ENCODE measurements at regions not wholly inside any gene's neighbourhood (a gene's known extent, or its start where the extent isn't known, plus 50 kb on each side); places are given as distances from the start of the nearest gene placed in this dataset.

- in situ Hi-C loops (cut with HindIII; ENCODE audit: low pct_unique_long_range_greater_than_20kb, low sequenced_read_pairs) = no loop called here
- DNase-seq (ENCODE audit: low read depth in 1 of 2, low spot score in 1 of 2) = no peak
- no peak for TF ChIP-seq JUND (IDR thresholded peaks at IDR 0.05; ENCODE audit: low read depth)
Measured at GRCh38 chr7:123237-123636, 69.1 kb upstream of the FAM20C start.

- peak in 1 of 2 experiments; percentile 41 for DNase-seq (ENCODE audit: low read depth in 1 of 2, low spot score in 1 of 2)
Measured at GRCh38 chr7:124130-124949, 68.0 kb upstream of the FAM20C start.

GRCh38 chr7:125061-125475, 67.3 kb upstream of the FAM20C start:
- no peak for TF ChIP-seq JUND (IDR thresholded peaks at IDR 0.05; ENCODE audit: low read depth)
- in situ Hi-C loops (cut with HindIII; ENCODE audit: low pct_unique_long_range_greater_than_20kb, low sequenced_read_pairs) = no loop called here
- no peak for DNase-seq (ENCODE audit: low read depth in 1 of 2, low spot score in 1 of 2)

More at GRCh38 chr7:124130-124949, 68.0 kb upstream of the FAM20C start:
- TF ChIP-seq JUND (IDR thresholded peaks at IDR 0.05; ENCODE audit: low read depth) = no peak
- in situ Hi-C loops (cut with HindIII; ENCODE audit: low pct_unique_long_range_greater_than_20kb, low sequenced_read_pairs) = no loop called here

GRCh38 chr7:125661-126060, 66.7 kb upstream of the FAM20C start:
- in situ Hi-C loops (cut with HindIII; ENCODE audit: low pct_unique_long_range_greater_than_20kb, low sequenced_read_pairs) = no loop called here
- DNase-seq (ENCODE audit: low read depth in 1 of 2, low spot score in 1 of 2) = peak in 1 of 2 experiments; percentile 33
- no peak for TF ChIP-seq JUND (IDR thresholded peaks at IDR 0.05; ENCODE audit: low read depth)

GRCh38 chr7:126368-126767, 66.0 kb upstream of the FAM20C start:
- no peak for TF ChIP-seq JUND (IDR thresholded peaks at IDR 0.05; ENCODE audit: low read depth)

GRCh38 chr7:127064-127598, 65.2 kb upstream of the FAM20C start:
- no peak for TF ChIP-seq JUND (IDR thresholded peaks at IDR 0.05; ENCODE audit: low read depth)
- in situ Hi-C loops (cut with HindIII; ENCODE audit: low pct_unique_long_range_greater_than_20kb, low sequenced_read_pairs) = no loop called here
- DNase-seq (ENCODE audit: low read depth in 1 of 2, low spot score in 1 of 2) = no peak

More at GRCh38 chr7:126368-126767, 66.0 kb upstream of the FAM20C start:
- in situ Hi-C loops (cut with HindIII; ENCODE audit: low pct_unique_long_range_greater_than_20kb, low sequenced_read_pairs) = no loop called here
- DNase-seq (ENCODE audit: low read depth in 1 of 2, low spot score in 1 of 2) = no peak

- DNase-seq (ENCODE audit: low read depth in 1 of 2, low spot score in 1 of 2) = no peak
- no peak for TF ChIP-seq JUND (IDR thresholded peaks at IDR 0.05; ENCODE audit: low read depth)
- in situ Hi-C loops (cut with HindIII; ENCODE audit: low pct_unique_long_range_greater_than_20kb, low sequenced_read_pairs) = no loop called here
Measured at GRCh38 chr7:128171-129080, 63.9 kb upstream of the FAM20C start.

- DNase-seq (ENCODE audit: low read depth in 1 of 2, low spot score in 1 of 2) = no peak
- no peak for TF ChIP-seq JUND (IDR thresholded peaks at IDR 0.05; ENCODE audit: low read depth)
- in situ Hi-C loops (cut with HindIII; ENCODE audit: low pct_unique_long_range_greater_than_20kb, low sequenced_read_pairs) = no loop called here
Measured at GRCh38 chr7:129366-130221, 62.8 kb upstream of the FAM20C start.

- in situ Hi-C loops (cut with HindIII; ENCODE audit: low pct_unique_long_range_greater_than_20kb, low sequenced_read_pairs) = no loop called here
- TF ChIP-seq JUND (IDR thresholded peaks at IDR 0.05; ENCODE audit: low read depth) = no peak
- DNase-seq (ENCODE audit: low read depth in 1 of 2, low spot score in 1 of 2) = no peak
Measured at GRCh38 chr7:130222-130572, 62.2 kb upstream of the FAM20C start.

GRCh38 chr7:130875-131780, 61.2 kb upstream of the FAM20C start:
- no peak for DNase-seq (ENCODE audit: low read depth in 1 of 2, low spot score in 1 of 2)
- no peak for TF ChIP-seq JUND (IDR thresholded peaks at IDR 0.05; ENCODE audit: low read depth)
- in situ Hi-C loops (cut with HindIII; ENCODE audit: low pct_unique_long_range_greater_than_20kb, low sequenced_read_pairs) = no loop called here

GRCh38 chr7:131781-132482, 60.4 kb upstream of the FAM20C start:
- TF ChIP-seq JUND (IDR thresholded peaks at IDR 0.05; ENCODE audit: low read depth) = no peak
- in situ Hi-C loops (cut with HindIII; ENCODE audit: low pct_unique_long_range_greater_than_20kb, low sequenced_read_pairs) = no loop called here
- DNase-seq (ENCODE audit: low read depth in 1 of 2, low spot score in 1 of 2) = no peak
